NCI-H2029 (cell line): ENCODE measurements at regions not wholly inside any gene's neighbourhood (a gene's known extent, or its start where the extent isn't known, plus 50 kb on each side); places are given as distances from the start of the nearest gene placed in this dataset.
A peak's percentile ranks its signal among the peaks of the same experiment; 100 is the strongest.
"Not testable (repeated sequence)": the region's sequence is repeated elsewhere in the genome, so short reads cannot be mapped to it uniquely, and the experiment has no call there.

Experiments used
- DNase-seq: peaks from one replicate; lab custom pipeline; 2025; lab: John Stamatoyannopoulos, UW

DNA sequence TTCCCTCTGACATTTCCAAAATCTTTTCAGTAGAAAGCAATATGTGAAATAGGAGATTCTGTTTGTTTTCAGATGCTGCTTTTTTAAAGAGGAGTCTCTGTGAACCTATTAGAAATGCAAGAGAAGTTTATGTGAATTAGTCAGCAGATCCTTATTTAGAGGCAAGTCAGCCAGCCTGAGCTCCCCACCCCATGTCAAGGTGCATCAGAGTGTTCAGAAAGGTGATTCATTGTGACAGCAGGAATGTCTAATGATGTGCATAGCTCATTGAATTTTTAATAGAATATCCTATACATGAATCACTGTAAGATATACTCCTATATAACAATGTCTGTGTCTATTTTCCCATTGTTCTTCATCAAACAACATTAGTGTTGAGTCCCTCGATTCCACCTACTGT, 1222.4 kb upstream of the USP15 start:
- DNase-seq = no peak

DNA sequence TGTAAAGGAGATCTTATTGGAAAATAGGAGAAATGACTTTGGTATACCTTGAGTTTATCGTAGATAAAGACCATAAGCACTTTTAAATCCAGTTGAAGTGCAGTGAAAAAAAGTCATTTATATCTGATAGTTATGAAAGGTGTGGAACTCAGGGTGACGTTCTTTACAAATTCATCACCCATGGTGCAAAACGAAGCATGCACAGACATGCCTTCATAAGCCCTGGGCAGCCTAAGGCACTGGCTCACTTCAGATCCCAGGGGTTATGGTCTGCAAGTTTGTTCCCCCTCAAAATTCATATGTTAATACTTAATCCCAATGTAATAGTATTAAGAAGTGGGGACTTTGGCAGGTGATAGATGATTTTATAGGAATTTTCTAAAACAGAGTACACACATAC, 1216.4 kb upstream of the USP15 start:
- no peak for DNase-seq

DNA sequence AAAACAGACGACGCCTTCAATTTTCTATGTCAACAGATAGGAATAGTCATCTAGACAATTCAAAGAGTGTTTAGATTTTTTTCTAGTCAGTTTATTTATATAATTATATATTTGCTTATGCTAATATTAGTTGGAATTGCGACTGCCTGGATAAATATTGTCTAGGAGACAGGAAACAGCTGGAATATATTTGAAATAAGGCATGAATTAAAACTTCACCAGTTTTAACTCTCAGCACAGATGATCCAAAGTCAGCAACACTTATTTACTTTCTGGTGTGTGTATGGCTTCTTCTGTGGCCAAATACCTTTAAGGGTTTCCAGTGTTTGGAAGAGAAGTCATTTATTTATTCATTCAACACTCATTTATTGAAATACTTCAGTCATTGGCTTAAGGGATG, 1215.4 kb upstream of the USP15 start:
- no peak for DNase-seq

DNA sequence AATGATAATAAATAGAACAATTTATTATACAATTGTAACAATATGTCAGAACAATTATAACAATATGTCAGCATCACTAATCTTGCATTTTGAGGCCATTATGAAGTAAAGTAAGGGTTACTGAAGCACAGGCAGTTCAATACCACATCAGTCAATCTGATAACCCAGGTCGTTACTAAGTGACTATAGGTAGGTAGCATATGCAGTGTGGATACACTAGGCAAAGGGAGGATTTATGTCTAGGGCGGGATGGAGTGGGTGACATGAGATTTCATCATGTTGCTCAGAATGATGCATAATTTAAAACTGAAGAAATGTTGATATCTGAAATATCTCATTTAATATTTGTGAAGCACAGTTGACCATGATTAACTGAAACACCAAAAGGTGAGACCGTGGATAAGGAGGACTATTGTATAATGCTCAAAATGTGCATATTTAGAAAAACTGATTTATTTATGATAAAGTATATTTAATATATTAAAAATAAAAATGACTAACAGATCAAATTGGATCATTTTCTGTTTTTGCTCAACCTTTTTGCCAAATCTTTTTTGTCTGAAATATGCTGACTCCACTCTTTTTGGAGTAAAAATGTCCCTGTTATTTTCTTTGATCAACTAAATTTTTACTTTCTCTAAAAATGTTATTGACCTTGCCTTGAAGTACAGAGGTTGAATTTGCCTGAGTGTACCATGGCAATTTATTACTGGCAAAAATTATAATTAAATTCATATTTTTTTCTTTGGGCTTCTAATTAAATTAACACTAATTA, 1189.4 kb upstream of the USP15 start:
- no peak for DNase-seq

DNA sequence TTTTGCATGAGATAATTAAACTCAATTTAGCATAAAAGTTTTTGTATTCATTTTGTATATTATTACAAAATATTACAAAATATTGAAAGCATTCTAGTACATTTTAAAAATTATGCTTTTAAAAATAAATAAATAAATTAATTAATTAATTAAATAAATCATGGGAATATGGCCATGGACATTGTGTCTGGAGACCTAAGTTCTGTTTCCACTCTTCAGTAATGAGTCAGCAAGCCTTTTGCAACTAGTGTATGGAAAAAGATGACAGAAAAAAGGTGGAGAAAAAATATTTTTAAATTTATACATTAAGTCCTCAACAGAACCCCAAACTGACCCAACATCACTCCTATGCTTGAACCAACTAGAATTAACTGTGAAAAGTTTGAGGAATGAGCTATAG, 1187.5 kb upstream of the USP15 start:
- DNase-seq = no peak

DNA sequence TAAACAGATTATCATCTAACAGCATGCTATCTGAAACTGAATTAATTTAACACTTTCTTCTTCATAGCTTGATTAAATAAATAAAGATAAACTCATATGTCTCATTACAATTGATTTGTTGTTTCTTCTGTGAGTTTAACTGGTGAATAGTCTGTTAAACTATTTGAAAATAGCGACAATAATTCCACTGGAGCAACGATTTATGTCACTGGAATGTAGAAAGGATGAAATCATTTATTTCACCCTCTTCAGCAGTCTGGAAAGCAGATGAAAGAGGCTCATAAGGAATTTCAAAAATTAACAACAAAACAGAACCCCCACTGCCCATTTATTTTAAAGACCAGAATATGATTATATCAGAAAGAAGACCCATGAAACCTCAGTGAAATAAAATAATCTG, 1165.1 kb upstream of the USP15 start:
- DNase-seq = no peak

DNA sequence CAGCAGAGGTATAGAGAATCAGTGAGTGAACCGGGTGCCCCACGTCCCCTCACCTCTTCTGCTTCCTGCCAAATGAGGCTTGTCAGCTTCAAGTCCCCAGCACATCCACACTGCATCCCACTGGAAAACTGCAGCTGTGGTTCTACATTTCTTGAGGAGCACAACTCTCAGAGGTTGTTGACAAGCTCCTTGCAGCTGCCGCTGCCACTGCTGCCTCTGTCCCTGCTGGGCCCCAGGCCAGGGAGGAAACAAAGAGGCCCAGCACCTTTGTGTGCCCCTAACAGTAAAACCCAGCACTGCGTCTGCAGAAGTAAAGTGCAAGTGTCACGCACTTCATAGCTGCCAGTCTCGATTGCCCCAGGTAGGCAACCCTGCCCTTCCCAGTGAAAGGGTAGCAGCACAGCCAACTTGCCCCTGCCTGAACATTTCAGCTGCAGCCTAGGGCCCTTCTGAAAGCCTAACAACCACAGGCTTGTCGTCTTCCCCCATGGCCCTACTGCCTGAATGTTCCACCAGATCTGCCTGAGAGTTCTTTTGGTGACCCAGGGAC, 1162.1 kb upstream of the USP15 start:
- DNase-seq = no peak

DNA sequence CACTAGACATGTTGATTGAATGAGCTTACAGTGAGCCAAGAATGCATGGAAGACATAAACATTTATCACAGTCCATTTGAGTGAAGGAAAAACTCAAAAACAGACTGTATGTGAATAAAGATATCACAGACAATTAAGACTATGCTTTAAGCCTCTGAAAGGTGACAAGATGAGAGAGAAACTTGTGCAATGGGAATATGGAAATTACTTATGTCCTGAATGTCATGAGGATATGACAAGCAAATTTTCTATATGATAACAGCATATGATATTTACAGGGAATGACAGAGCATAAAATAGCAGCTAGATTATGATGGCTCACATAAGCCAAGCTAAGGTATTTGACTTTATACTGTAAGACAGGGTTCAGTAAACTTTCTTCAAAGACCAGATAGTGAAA, 1153.1 kb upstream of the USP15 start:
- no peak for DNase-seq

DNA sequence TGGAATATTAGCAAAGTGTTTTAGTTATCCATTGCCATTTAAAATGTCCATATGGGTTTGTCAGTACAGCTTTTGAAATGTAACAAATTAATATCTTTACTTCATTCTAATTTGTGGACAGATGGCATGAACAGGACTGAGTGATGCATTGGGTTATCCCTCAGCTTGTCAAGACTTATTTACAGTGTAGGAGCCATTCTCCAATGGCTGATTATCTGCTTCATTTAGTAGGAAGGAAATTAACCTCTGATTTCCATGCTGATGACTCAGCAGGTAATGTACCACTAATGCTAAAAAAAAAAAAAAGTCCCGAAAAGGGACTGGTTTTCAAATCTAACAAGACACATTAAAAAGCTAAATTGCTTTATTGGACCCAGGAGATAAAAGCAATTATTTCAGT, 1149.0 kb upstream of the USP15 start:
- no peak for DNase-seq

DNA sequence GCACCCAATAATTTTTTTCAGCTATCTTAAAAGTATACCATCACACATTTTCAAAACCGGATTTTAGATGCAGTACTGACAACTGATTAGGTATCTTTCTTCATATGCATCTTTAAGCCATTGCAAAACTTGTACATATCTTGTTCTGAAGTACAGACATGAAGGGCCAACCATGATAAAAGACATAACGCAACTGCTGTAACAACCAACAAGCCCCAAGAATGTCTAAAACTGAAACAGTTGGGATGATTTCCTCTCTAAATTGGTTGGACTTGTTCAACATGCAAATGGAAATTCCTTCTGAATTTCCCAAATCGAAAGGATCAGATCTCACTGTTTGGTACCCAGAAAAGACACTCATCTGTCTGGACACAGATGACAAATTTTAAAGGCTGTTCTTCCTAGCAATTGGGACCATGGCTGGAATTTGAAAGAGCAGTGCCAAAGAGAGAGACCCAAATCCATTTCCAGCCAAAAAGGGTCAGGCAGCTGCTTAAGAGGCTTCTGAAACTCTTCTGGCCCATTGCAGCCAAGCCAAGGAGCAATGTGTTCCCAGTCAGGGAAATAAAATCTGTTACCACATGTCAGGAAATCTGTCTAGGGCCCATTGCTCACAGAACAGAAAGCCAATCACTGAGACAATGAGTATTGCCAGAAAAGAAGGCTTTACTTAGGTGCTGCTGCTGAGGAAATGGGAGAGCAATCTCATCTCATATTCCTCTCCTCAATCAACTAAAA, 1122.4 kb upstream of the USP15 start:
- no peak for DNase-seq

DNA sequence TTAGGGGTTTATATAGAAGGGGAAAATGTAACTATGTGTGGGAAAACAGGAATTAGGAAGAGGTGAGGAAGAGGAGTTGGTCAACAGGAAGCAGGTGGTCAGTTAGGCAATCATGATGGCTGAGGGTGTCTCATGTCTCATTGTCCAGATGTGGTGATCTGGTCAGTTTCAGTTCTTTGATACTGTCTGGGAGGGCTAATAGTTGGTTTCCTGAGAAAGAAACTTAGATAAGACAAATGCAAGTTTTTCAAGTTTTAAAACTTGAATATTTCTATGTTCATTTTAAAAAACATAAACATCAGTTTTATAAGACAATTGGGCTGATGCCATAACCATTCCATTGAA, 1121.8 kb upstream of the USP15 start:
- DNase-seq = no peak

DNA sequence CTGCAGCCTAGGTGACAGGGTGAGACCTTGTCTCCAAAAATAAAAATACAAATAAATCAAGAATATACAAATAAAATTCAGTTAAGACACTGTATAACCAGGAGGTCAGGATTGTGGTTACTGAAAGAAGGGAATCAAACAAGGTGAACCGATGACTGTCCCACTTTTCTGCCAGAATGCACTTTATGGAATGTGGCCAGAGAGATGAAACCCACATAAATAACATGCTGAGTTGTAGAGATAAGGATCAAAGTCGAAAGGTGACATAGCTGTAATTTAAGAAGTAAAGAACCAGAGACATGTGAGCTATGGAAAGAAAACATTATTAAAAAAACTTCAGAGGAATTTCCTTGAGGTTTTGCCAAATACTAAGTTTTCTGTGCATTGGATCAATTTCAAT, 1098.2 kb upstream of the USP15 start:
- no peak for DNase-seq

DNA sequence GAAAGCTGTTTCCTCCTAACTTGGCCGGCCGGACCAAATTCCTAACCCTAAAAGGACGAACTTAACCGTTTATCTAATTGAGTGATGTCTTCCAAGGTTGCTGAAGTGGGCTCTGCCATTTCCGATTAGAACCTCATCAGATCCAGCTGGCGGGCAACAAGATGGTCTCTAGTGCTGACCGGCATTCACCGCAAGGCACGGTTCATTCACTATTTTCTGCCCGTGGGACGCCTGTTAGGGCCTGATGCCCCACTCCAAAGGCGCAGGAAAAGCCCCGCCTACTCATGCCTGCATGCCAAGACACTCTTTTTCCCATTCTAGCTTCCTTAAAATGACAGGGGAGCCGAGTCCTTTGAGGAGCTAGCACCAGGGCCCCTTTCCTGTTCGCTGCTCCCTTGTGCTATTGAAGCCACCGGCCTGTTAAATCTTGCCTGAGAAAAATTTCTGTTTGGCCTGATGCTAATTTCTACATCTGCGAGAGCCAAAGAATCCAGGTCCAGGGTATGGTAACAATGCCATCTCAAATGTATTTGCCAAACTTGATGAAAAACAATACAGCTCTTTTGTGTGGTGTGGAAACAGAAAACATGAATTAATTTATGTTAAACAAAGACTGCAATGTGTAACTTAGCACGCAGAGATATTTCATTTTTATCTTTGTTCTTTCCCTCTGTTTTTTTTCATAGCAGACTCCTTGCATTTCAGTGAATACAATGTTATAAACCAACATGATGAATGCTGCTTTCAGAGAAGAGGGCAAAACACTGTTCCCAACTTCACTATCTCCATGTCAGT, 1071.2 kb upstream of the USP15 start:
- DNase-seq = no peak

DNA sequence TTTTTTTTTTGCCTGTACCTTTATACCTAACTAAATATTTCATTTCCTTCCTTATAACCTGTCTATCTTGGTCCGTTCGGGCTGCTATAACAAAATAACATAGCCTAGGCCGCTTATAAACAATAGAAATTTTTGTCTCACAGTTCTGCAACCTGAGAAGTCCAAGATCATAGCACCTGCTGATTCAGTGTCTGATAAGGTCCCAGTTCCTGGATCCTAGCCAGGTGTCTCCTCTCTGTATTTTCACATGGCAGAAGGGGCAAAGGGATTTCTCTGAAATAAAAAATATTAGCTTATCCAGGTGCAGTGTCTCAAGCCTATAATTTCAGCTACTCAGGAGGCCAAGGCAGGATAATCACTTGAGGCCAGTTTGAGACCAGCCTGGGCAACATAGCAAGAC, 1046.6 kb upstream of the USP15 start:
- peak; percentile 75 for DNase-seq

DNA sequence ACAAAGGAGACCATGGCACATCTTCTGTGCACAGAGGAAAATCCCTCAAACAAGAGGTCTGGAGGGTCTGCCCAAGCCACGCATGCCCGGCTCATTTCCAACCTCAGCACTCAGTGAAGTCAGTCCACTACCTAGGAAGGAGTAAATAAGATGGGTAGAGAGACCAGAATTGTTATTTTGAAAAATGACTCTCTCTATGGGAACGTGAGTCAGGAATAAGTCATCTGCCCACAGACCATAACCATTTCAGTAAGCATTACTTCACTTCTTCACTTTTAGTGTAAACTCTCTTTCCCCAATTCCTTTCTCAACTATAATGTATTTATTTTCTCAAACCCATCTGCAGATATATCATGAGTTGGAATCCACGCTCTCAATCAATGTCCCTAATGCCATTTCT, 1039.9 kb upstream of the USP15 start:
- no peak for DNase-seq

DNA sequence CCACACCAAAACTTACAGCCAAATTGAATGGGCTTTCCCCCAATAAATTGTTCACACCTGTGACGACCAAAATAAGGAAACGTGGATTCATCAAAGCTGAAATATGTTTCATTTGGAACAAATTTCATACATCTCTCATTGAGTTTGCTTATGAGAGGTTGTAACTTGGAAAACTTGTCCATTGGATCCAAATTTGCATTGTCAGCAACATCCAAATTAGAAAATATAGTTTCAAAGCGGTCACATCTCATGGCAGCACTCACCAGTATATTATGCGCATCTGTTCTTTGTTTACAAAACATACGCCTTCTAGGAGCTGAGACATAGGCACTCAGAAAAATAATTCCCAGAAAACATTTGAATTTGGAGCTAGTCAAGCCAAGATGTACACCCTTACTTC, 1028.2 kb upstream of the USP15 start:
- no peak for DNase-seq

DNA sequence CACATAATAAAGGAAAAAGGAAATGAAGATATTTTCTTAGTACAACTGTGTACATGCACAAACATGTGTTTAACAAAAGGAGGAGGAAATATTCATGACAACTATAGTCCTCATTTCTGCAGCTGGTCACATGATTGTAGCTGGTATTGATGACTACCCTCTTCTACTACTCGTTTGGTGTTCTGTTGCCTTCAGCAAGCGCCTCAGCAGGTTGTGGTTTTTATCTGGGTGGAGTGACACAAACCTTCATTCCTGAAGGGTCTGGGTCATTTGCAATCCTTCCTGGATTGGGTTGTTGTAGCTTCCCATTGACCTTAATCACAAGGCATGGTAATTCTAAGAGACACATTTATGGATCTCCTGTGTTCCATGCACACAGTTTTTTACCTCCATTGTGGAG, 1009.9 kb upstream of the USP15 start:
- DNase-seq = no peak

DNA sequence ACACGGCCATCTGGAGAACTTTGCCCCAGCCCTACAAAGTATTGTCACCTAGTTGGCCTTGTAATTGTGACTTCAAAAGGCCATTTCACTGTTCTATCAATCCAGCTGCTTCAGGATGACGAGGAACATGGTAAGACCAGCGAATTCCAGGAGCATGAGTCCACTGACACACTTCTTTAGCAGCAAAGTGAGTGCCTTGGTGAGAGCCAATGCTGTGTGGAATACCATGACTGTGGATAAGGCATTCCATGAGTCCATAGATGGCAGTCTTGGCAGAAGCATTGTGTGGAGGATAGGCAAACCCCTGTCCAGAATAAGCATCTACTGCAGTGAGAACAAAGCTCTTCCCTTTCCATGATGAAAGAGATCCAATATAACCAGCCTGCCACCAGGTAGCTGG, 1009.1 kb upstream of the USP15 start:
- no peak for DNase-seq

DNA sequence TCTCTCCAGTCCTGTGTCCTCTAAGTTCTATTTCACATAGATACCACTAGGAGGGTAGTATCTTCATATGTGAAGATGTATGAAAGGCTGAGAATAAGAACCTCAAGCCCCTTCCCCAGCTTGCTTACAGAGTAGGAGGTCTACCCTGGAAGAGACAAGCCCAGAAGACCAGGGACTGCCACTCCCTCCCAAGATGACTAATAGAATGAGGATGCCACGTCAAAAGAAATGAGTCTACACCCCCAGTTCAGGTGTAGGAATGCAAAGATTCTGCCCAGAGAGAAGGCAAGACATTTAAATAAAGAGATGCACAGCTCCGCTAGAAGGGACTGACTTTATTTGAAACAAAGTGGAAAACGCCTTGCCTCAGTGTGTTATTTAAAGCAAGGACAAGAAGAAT, 1006.0 kb upstream of the USP15 start:
- DNase-seq = no peak

DNA sequence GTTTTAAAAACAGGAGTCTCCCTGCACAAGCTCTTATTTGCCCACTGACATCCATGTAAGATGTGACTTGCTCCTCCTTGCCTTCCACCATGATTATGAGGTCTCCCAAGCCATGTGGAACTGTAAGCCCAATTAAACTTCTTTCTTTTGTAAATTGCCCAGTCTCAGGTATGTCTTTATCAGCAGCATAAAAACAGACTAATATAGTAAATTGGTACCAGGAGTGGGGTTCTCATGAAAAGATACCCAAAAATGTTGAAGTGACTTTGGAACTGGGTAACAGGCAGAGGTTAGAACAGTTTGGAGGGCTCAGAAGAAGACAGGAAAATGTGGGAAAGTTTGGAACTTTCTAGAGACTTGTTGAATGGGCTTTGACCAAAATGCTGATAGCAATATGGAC, 995.9 kb upstream of the USP15 start:
- DNase-seq = not testable (repeated sequence)

DNA sequence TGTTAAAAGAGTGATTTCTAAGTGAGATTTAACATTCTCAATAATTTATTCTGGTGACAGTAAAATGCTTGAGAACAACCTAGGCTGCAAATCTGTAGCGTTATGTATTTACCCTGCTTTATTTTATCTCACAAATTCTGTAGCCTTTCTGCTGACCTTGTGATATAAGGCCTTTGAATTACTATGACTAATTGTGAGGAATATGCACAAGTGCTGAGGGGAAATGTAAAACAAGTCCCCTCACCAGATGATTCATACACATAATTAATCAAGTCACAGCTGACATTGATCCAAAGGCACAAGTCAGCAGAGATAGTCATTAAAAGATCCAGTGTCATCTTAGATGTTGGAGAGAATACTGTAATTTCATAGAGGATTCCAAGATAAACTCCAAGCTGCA, 992.7 kb upstream of the USP15 start:
- no peak for DNase-seq

DNA sequence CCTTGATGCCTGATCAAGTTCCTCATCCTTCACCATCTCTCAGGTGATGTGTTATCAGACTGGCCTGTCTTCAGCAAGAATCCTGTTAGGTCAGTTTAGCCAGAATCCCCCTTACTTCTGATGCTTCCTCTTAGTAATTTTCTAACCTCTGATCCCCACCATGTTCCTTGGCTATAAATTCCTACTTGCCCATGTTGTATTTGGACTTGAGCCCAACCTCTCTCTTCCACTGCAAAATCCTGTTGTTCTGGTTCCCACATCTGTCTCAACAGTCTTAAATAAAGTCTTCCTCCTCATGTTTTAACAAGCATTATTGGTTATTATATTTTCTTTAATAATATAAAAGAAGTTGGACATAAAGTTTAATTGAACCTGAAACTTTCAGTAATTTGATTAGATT, 987.8 kb upstream of the USP15 start:
- no peak for DNase-seq
